PC-9 (cell line): ENCODE measurements at regions not wholly inside any gene's neighbourhood (a gene's known extent, or its start where the extent isn't known, plus 50 kb on each side); places are given as distances from the start of the nearest gene placed in this dataset.

Experiments
- EZH2 ChIP-seq: fragments of 200-600 bp; sonication (generic); IDR thresholded peaks from 2 replicates; pipeline ENCODE4 v1.8.0; 2017; ENCODE audit warnings: antibody characterized with exemption, low read depth
- TF ChIP-seq, protein P1 (sequence below): fragments of 200-600 bp; sonication (generic); conservative IDR thresholded peaks from 2 replicates; pipeline ENCODE4 v1.6.1; 2017; ENCODE audit warnings: mixed run types, antibody characterized with exemption, mild to moderate bottlenecking, moderate library complexity

- no peak for TF ChIP-seq EZH2
- TF ChIP-seq, protein P1, sequence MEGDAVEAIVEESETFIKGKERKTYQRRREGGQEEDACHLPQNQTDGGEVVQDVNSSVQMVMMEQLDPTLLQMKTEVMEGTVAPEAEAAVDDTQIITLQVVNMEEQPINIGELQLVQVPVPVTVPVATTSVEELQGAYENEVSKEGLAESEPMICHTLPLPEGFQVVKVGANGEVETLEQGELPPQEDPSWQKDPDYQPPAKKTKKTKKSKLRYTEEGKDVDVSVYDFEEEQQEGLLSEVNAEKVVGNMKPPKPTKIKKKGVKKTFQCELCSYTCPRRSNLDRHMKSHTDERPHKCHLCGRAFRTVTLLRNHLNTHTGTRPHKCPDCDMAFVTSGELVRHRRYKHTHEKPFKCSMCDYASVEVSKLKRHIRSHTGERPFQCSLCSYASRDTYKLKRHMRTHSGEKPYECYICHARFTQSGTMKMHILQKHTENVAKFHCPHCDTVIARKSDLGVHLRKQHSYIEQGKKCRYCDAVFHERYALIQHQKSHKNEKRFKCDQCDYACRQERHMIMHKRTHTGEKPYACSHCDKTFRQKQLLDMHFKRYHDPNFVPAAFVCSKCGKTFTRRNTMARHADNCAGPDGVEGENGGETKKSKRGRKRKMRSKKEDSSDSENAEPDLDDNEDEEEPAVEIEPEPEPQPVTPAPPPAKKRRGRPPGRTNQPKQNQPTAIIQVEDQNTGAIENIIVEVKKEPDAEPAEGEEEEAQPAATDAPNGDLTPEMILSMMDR = no peak
Observed at GRCh38 chr11:29495676-29496075, 521.2 kb downstream of the KCNA4 start.
